PC-3 (cell line): ENCODE measurements at regions not wholly inside any gene's neighbourhood (a gene's known extent, or its start where the extent isn't known, plus 50 kb on each side); places are given as distances from the start of the nearest gene placed in this dataset.

ENCODE experiments used
- ATAC-seq: fragments of 200-7000 bp; cut with Tn5 transposase; 2 replicates; pipeline ENCODE4 v1.9.1; 2020; ENCODE audit warnings: mild to moderate bottlenecking, moderate library complexity
- BruUV-seq: library from RNA; stranded (reverse); fragments of 400-500 nt; replicated peaks from 2 replicates; lab custom pipeline; 2021; lab: Mats Ljungman, UMichigan
- CTCF ChIA-PET: fragments of 300-600 bp; sonication (Branson Sonifier 250); formaldehyde crosslinking; loops from one replicate; lab custom pipeline; 2022; ENCODE audit warnings: antibody characterized with exemption; lab: Charles Lee
- POLR2A ChIA-PET: fragments of 300-600 bp; sonication (Branson Sonifier 250); formaldehyde crosslinking; loops from one replicate; lab custom pipeline; 2022; ENCODE audit warnings: antibody characterized with exemption; ENCODE audit not compliant: unreplicated experiment; lab: Charles Lee
- DNase-seq: peaks from one replicate; pipeline ENCODE4 v3.0.0-alpha.2; 2015
- H2AFZ ChIP-seq: fragments of 300-600 bp; sonication (generic); 2 replicates; pipeline ENCODE4 v1.6.0; 2016; ENCODE audit warnings: antibody characterized with exemption, low read length
- H3F3A ChIP-seq: fragments of 300-600 bp; sonication (generic); one replicate; pipeline ENCODE4 v1.6.0; 2017; ENCODE audit warnings: antibody characterized with exemption, low read length, control low read depth, mild to moderate bottlenecking; ENCODE audit not compliant: unreplicated experiment
- H3K27ac ChIP-seq: fragments of 300-600 bp; sonication (generic); 2 replicates; pipeline ENCODE4 v1.5.1; 2016; ENCODE audit warnings: mild to moderate bottlenecking, low read length
- H3K27me3 ChIP-seq: fragments of 300-600 bp; sonication (generic); 2 replicates; pipeline ENCODE4 v1.6.1; 2016; ENCODE audit warnings: low read length, mixed read lengths
- H3K36me3 ChIP-seq: fragments of 300-600 bp; sonication (generic); 2 replicates; pipeline ENCODE4 v1.6.1; 2016; ENCODE audit warnings: low read depth, mixed run types, low read length, mixed read lengths
- H3K4me1 ChIP-seq: fragments of 300-600 bp; sonication (generic); 2 replicates; pipeline ENCODE4 v1.5.1; 2016; ENCODE audit warnings: low read length; ENCODE audit not compliant: insufficient read depth
- H3K4me2 ChIP-seq: fragments of 300-600 bp; sonication (generic); 2 replicates; pipeline ENCODE4 v1.6.0; 2016; ENCODE audit warnings: low read length
- H3K4me3 ChIP-seq: fragments of 300-600 bp; sonication (generic); 2 replicates; pipeline ENCODE4 v1.5.1; 2016; ENCODE audit warnings: mild to moderate bottlenecking, low read length, mixed read lengths
- H3K79me2 ChIP-seq: fragments of 300-600 bp; sonication (generic); 2 replicates; pipeline ENCODE4 v1.6.1; 2017; ENCODE audit warnings: low read length, mixed read lengths
- H3K9ac ChIP-seq: fragments of 300-600 bp; sonication (generic); 2 replicates; pipeline ENCODE4 v1.6.0; 2016; ENCODE audit warnings: mild to moderate bottlenecking, low read length
- H3K9me2 ChIP-seq: fragments of 300-600 bp; sonication (generic); replicated peaks from 2 replicates; pipeline ENCODE4 v1.6.1; 2016; ENCODE audit warnings: mixed run types, low read length, mixed read lengths
- H3K9me3 ChIP-seq: fragments of 300-600 bp; sonication (generic); 2 replicates; pipeline ENCODE4 v1.6.1; 2016; ENCODE audit warnings: low read length, mixed read lengths
- H4K20me1 ChIP-seq: fragments of 300-600 bp; sonication (generic); 2 replicates; pipeline ENCODE4 v1.6.1; 2016; ENCODE audit warnings: low read length, mixed read lengths
- EZH2 ChIP-seq: fragments of 300-600 bp; sonication (generic); IDR thresholded peaks from one replicate; pipeline ENCODE4 v1.6.1; 2017; ENCODE audit warnings: antibody characterized with exemption, mild to moderate bottlenecking, low read length; ENCODE audit not compliant: unreplicated experiment
- EZH2phosphoT487 ChIP-seq: fragments of 300-600 bp; sonication (generic); IDR thresholded peaks from 2 replicates; pipeline ENCODE4 v1.6.1; 2018; ENCODE audit warnings: mild to moderate bottlenecking, antibody characterized with exemption, low read length, borderline replicate concordance
- intact Hi-C: fragments of 100-400 bp; cut with micrococcal nuclease; formaldehyde crosslinking; loops from 2 replicates; pipeline ENCODE4 v1.9.0; 2023
- TF ChIP-seq, protein P1 (sequence below): fragments of 300-600 bp; sonication (generic); conservative IDR thresholded peaks from 2 replicates; pipeline ENCODE4 v1.5.1; 2017; ENCODE audit warnings: antibody characterized with exemption, low read depth, mild to moderate bottlenecking, low read length

GRCh38 chr2:12183032-12183645, 436.7 kb downstream of the LPIN1 start:
- no TSS peak for BruUV-seq
- Histone ChIP-seq H3K4me2 (no peak overlapping the region), H3K27me3 (no peaks in the 10 kb centered on the region), H3K9ac (no peak overlapping the region), H3K27ac (no peak overlapping the region), H3K4me3 (no peak overlapping the region), H3K36me3 (no peaks in the 10 kb centered on the region), H2AFZ (no peak overlapping the region), H4K20me1 (no peaks in the 10 kb centered on the region), H3F3A (no peaks in the 10 kb centered on the region), H3K4me1 (no peaks in the 10 kb centered on the region), H3K9me2 (no peaks in the 10 kb centered on the region), H3K9me3 (no peaks in the 10 kb centered on the region), H3K79me2 (no peaks in the 10 kb centered on the region)
- intact Hi-C loops, result no loop called here
- CTCF ChIA-PET, result no interaction called here
- TF ChIP-seq, protein P1, sequence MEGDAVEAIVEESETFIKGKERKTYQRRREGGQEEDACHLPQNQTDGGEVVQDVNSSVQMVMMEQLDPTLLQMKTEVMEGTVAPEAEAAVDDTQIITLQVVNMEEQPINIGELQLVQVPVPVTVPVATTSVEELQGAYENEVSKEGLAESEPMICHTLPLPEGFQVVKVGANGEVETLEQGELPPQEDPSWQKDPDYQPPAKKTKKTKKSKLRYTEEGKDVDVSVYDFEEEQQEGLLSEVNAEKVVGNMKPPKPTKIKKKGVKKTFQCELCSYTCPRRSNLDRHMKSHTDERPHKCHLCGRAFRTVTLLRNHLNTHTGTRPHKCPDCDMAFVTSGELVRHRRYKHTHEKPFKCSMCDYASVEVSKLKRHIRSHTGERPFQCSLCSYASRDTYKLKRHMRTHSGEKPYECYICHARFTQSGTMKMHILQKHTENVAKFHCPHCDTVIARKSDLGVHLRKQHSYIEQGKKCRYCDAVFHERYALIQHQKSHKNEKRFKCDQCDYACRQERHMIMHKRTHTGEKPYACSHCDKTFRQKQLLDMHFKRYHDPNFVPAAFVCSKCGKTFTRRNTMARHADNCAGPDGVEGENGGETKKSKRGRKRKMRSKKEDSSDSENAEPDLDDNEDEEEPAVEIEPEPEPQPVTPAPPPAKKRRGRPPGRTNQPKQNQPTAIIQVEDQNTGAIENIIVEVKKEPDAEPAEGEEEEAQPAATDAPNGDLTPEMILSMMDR, result no peak
- TF ChIP-seq EZH2phosphoT487 (no peak), EZH2 (no peak)
- ATAC-seq, result no peak
- DNase-seq, result no peak
- POLR2A ChIA-PET, result no interaction called here

DNA sequence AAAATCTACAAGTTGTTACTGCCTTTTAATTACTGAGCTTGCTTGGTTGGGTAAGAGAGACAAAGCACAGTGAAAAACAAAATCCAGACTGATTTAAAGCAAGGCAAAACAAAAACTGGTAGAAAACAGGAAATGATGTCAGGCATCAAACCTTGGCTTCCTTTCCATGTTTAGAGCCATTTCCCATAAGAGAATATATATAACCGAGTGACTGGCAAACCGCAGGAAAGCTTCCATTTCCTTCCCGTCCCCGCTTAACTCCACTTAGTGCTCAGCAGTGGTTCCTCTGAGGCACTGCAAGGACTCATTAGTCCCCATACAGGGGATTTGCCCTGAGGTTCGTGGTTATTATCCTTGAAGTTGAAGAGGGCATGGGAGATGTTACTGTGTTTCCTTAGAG, 446.3 kb downstream of the LPIN1 start:
- intact Hi-C loops, result no loop called here
- H3K4me1 ChIP-seq, result no peaks in the 10 kb centered on the region
- ChIA-PET CTCF (no interaction called here), POLR2A (no interaction called here)
- no peak overlapping the region for H3K4me2 ChIP-seq
- H2AFZ ChIP-seq, result no peak overlapping the region
- no peaks in the 10 kb centered on the region for H3F3A ChIP-seq
- ATAC-seq, result no peak
- no peaks in the 10 kb centered on the region for H3K79me2 ChIP-seq
- no peak for DNase-seq
- no peaks in the 10 kb centered on the region for H3K9me3 ChIP-seq
- no TSS peak for BruUV-seq
- no peaks in the 10 kb centered on the region for H3K27me3 ChIP-seq
- no peak for TF ChIP-seq EZH2phosphoT487
- TF ChIP-seq, protein P1, result no peak
- no peak for TF ChIP-seq EZH2
- no peaks in the 10 kb centered on the region for H3K9me2 ChIP-seq
- H3K9ac ChIP-seq, result no peak overlapping the region
- H3K4me3 ChIP-seq, result no peak overlapping the region
- H3K27ac ChIP-seq, result no peak overlapping the region
- H3K36me3 ChIP-seq, result no peaks in the 10 kb centered on the region
- no peaks in the 10 kb centered on the region for H4K20me1 ChIP-seq

GRCh38 chr2:12194968-12195367, 448.5 kb downstream of the LPIN1 start:
- Histone ChIP-seq H3K79me2 (no peaks in the 10 kb centered on the region), H3F3A (no peaks in the 10 kb centered on the region), H3K9ac (no peak overlapping the region), H3K9me2 (no peaks in the 10 kb centered on the region), H3K27me3 (no peaks in the 10 kb centered on the region), H3K4me1 (no peaks in the 10 kb centered on the region), H3K4me3 (no peak overlapping the region), H3K9me3 (no peaks in the 10 kb centered on the region), H3K27ac (no peak overlapping the region), H3K4me2 (no peak overlapping the region), H2AFZ (no peak overlapping the region), H4K20me1 (no peaks in the 10 kb centered on the region), H3K36me3 (no peaks in the 10 kb centered on the region)
- intact Hi-C loops, result no loop called here
- CTCF ChIA-PET, result no interaction called here
- no TSS peak for BruUV-seq
- no peak for DNase-seq
- POLR2A ChIA-PET, result no interaction called here
- ATAC-seq, result no peak
- TF ChIP-seq EZH2phosphoT487 (no peak), EZH2 (no peak)
- TF ChIP-seq, protein P1, result no peak
